Activated CD4-positive, alpha-beta memory T cell treated with anti-CD3 and anti-CD28 coated beads for 36 hours (primary cell): ENCODE measurements at regions not wholly inside any gene's neighbourhood (a gene's known extent, or its start where the extent isn't known, plus 50 kb on each side); places are given as distances from the start of the nearest gene placed in this dataset.

ENCODE experiments used
- CTCF ChIA-PET: fragments of 350-600 bp; sonication (Branson Sonifier 250); formaldehyde crosslinking; loops from one replicate; lab custom pipeline; 2021; ENCODE audit warnings: antibody characterized with exemption, inconsistent platforms; lab: Charles Lee
- POLR2A ChIA-PET: fragments of 350-600 bp; sonication (Branson Sonifier 250); formaldehyde crosslinking; loops from one replicate; lab custom pipeline; 2021; ENCODE audit warnings: antibody characterized with exemption; lab: Charles Lee
- DNase-seq: peaks from one replicate; pipeline ENCODE4 v3.0.0-alpha.2; 2020
- H3K27ac Mint-ChIP-seq: one replicate; pipeline ENCODE4 v1.8.0; 2021; ENCODE audit warnings: mixed read lengths
- H3K27me3 Mint-ChIP-seq: one replicate; pipeline ENCODE4 v1.8.0; 2021; ENCODE audit warnings: mixed read lengths
- H3K36me3 Mint-ChIP-seq: one replicate; pipeline ENCODE4 v1.8.0; 2021; ENCODE audit warnings: mixed read lengths
- H3K4me1 Mint-ChIP-seq: one replicate; pipeline ENCODE4 v1.8.0; 2021; ENCODE audit warnings: low read depth, mixed read lengths
- H3K4me3 Mint-ChIP-seq: one replicate; pipeline ENCODE4 v1.8.0; 2021; ENCODE audit warnings: mild to moderate bottlenecking, mixed read lengths
- H3K9me3 Mint-ChIP-seq: one replicate; pipeline ENCODE4 v1.8.0; 2021; ENCODE audit warnings: mixed read lengths
- intact Hi-C: fragments of 100-400 bp; cut with micrococcal nuclease; formaldehyde crosslinking; loops from one replicate; pipeline ENCODE4 v1.15.1; 2023

DNA sequence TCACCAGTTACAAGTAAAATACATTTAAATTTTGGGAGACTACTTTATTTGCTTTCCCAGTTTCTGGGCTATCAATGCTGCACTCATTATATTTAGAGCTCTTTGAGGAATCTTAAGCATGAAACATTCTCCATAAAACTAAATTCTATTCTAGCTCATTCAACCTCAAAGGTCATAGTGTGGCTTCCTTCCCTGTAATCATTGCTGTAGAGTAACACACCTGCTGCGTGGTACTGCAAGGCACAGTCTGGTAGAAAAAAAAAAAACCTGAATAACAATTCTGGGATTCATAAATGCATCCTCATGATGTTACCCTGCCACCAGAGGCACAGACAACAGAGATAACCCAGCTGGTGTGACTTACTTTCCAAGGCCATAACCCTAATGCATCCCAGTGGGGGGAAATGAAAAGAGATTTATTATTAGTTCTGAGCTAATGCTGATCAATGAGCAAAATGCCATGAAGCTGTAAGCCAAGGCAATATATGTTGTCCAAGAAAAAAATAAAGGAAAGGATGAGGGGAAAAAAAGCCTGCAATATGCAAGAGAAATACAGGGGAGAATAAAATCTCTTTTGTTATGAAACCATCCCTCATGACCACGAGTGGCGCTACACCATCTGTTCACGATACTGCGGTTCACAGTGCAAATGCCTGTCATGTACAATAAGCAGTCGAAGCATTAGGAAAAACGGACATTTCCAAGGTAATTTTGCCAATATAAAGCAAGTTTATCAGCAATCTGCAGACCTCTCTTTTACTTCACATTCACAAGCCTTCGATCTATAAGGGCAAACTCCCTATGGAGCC is 1481.6 kb upstream of the PIK3C3 start:
- Mint-ChIP-seq H3K27ac (no peak overlapping the region), H3K4me1 (no peaks in the 10 kb centered on the region), H3K4me3 (no peak overlapping the region), H3K36me3 (no peaks in the 10 kb centered on the region), H3K27me3 (no peaks in the 10 kb centered on the region), H3K9me3 (peaks cover 21% of the 10 kb centered on the region)
- no peak for DNase-seq
- ChIA-PET POLR2A (no interaction called here), CTCF (no interaction called here)
- intact Hi-C loops: no loop called here

DNA sequence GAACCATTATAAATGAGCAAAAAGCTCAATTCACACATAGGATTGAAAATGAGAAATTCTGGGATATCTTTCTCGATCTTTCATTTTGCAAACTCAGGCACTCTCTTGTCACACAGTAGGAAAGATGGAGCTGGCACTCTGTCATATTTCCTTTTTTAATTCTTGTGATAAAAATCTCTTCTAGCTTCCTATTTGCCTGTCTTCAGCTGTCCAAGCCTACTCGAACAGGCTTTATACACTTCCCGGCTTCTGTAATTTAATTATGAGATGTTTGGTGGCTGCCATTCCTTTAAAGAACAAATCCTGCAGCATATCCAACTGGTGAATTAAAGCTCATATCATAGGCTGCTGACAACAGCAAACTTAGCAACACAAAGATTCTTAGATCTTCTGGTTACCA is 1484.3 kb upstream of the PIK3C3 start:
- no peaks in the 10 kb centered on the region for H3K27me3 Mint-ChIP-seq
- H3K4me3 Mint-ChIP-seq: no peak overlapping the region
- H3K4me1 Mint-ChIP-seq: no peaks in the 10 kb centered on the region
- H3K27ac Mint-ChIP-seq: no peak overlapping the region
- DNase-seq: no peak
- H3K36me3 Mint-ChIP-seq: no peaks in the 10 kb centered on the region
- intact Hi-C loops: no loop called here
- CTCF ChIA-PET: no interaction called here
- H3K9me3 Mint-ChIP-seq: peaks cover 18% of the 10 kb centered on the region
- POLR2A ChIA-PET: no interaction called here

DNA sequence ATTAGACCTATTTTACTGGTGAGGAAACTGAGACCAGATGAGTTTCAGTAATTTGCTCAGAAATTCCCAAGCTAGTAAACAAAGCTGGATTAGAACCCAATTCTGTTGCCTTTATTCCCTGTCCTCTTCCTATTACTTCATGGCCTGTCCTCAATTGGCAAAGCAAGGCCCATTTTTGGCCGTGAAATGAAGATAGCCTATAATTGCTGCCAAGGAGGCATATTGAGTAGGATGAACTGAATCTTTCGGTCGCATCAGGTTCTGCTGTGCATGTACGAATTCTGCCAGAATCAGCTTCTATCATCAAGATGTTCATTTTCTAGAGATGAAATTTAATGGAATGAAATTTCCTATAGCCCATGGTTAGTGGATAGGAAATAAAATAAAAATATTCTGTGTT is 1485.2 kb upstream of the PIK3C3 start:
- Mint-ChIP-seq H3K27me3 (no peaks in the 10 kb centered on the region), H3K9me3 (peaks cover 15% of the 10 kb centered on the region), H3K4me1 (no peaks in the 10 kb centered on the region), H3K27ac (no peak overlapping the region), H3K4me3 (no peak overlapping the region), H3K36me3 (no peaks in the 10 kb centered on the region)
- ChIA-PET POLR2A (interaction anchor here (0.5 kb wide), 1 partner anchor 1467 kb away, joined by 4 read pairs; no protein-coding TSS in a partner anchor), CTCF (no interaction called here)
- intact Hi-C loops: no loop called here
- DNase-seq: no peak

DNA sequence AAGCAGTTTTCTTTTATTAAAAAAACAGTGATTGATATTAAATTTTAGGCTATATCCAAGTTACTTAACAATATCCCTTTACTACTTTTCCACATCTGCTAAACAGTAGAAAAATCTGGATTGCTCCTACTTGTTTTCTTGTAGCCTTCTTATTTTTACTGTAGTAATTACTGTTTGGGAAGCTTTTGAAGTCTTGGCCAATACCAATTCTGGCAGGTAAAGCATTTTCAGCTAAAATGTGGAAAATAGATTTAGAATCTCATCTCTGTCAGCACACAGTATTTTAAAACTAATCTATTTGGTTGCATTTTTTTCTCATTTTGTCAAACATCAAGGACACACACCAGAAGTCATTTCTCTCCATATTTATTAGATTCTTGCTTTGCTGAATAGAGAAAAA is 1485.7 kb upstream of the PIK3C3 start:
- intact Hi-C loops: no loop called here
- H3K27ac Mint-ChIP-seq: no peak overlapping the region
- H3K4me1 Mint-ChIP-seq: no peaks in the 10 kb centered on the region
- DNase-seq: no peak
- ChIA-PET CTCF (no interaction called here), POLR2A (no interaction called here)
- H3K36me3 Mint-ChIP-seq: no peaks in the 10 kb centered on the region
- no peaks in the 10 kb centered on the region for H3K27me3 Mint-ChIP-seq
- H3K9me3 Mint-ChIP-seq: peaks cover 14% of the 10 kb centered on the region
- no peak overlapping the region for H3K4me3 Mint-ChIP-seq

DNA sequence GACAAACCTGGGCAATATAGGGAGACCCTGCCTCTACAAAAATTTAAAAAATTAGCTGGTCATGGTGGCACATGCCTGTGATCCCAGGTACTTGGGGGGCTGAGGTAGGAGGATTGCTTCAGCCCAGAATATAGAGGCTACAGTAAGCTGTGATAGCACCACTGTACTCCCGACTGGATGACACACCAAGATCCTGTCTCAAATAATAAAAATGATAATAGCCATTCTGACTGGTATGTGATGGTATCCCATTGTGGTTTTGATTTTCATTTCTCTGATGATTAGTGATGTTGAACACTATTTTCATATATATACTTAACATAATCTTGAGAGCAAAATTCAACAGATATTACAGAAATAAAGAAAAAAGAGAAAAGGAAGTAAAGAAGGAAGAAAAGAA is 1491.0 kb upstream of the PIK3C3 start:
- no peaks in the 10 kb centered on the region for H3K4me1 Mint-ChIP-seq
- H3K27me3 Mint-ChIP-seq: no peaks in the 10 kb centered on the region
- no peak overlapping the region for H3K27ac Mint-ChIP-seq
- H3K36me3 Mint-ChIP-seq: no peaks in the 10 kb centered on the region
- intact Hi-C loops: no loop called here
- no peak overlapping the region for H3K4me3 Mint-ChIP-seq
- no peak for DNase-seq
- ChIA-PET CTCF (no interaction called here), POLR2A (no interaction called here)
- peaks cover 10% of the 10 kb centered on the region for H3K9me3 Mint-ChIP-seq

DNA sequence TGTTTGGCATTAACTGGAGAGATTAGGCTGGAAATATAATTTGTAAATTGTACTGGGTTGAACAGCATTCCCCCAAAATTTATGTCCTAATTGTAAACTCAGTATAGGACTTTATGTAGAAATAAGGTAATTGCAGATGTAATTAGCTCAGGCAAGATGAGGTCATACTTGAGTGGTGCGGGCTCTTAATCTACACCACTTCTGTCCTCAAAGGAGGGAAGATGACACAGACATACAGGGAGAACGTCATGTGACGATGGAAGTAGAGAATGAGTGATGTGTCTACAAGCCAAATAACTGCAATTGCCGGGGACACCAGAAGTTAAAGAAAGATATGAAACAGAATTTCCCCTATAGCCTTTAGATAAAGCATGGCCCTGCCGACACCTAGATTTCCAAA is 1501.1 kb upstream of the PIK3C3 start:
- ChIA-PET CTCF (no interaction called here), POLR2A (no interaction called here)
- Mint-ChIP-seq H3K9me3 (peaks cover 28% of the 10 kb centered on the region), H3K27ac (no peak overlapping the region), H3K36me3 (no peaks in the 10 kb centered on the region), H3K4me3 (no peak overlapping the region), H3K27me3 (no peaks in the 10 kb centered on the region), H3K4me1 (no peaks in the 10 kb centered on the region)
- intact Hi-C loops: no loop called here
- no peak for DNase-seq

DNA sequence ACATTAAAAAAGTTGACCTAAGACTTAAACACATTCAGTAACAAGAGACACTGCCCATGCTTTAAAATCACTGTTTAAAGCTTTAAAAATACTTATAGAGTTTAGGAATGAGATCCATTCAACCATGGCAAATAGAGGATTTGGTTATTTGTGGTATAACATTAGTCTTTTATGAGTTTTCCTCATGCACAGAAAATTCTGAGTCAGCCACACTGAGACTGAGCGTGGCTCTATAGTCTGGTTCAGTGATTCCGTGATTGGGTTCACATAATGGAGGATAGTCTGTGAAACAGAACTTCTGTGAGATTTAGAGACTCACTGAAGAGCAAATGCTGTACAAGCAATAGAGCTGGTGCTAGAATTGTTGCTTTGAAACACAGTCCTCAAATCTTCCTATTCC is 1502.4 kb upstream of the PIK3C3 start:
- CTCF ChIA-PET: no interaction called here
- Mint-ChIP-seq H3K27ac (no peak overlapping the region), H3K9me3 (peaks cover 24% of the 10 kb centered on the region), H3K36me3 (no peaks in the 10 kb centered on the region), H3K27me3 (no peaks in the 10 kb centered on the region), H3K4me1 (no peaks in the 10 kb centered on the region), H3K4me3 (no peak overlapping the region)
- intact Hi-C loops: no loop called here
- DNase-seq: no peak
- POLR2A ChIA-PET: no interaction called here

DNA sequence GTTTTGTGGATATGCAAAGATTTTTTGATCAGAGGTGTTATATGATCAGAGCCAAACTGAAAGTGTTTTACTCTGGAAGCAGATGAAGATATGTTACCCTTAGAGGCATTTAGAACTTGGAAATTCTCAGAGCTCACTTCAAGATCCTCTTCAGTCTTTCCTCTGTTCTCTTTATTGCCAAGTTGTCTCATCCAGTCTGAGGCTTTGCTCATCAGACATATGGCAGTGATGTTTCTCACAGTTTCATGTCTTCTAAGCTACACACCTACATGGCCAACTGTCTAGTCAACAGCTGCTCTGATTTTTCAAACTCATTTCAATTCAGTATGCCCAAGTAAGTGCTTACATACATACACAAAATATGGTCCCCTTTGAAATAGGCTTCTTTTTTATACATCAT is 1504.3 kb upstream of the PIK3C3 start:
- ChIA-PET POLR2A (no interaction called here), CTCF (no interaction called here)
- Mint-ChIP-seq H3K4me1 (no peaks in the 10 kb centered on the region), H3K4me3 (no peak overlapping the region), H3K9me3 (peaks cover 19% of the 10 kb centered on the region), H3K27me3 (no peaks in the 10 kb centered on the region), H3K27ac (no peak overlapping the region), H3K36me3 (no peaks in the 10 kb centered on the region)
- DNase-seq: no peak
- intact Hi-C loops: no loop called here

DNA sequence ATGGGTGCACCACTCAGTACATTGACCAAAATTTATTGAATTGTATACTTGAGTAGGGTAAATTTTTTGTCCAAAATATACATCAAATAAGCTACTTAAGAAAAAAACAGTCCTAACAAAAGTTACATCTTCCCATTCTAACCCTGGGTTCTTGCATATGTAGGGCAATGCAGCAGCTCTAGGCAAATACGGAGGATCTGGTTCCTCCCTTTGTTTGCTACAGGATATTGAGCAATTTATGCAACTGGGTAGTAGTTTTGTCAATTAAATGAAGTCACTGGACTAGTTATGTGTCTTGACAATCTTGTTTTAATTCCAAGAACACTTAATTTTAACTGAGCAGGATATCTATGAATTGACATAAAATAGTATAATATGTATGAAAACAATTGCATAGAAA is 1507.2 kb upstream of the PIK3C3 start:
- CTCF ChIA-PET: interaction anchor here (0.6 kb wide), 1 partner anchor 18 kb away, joined by 3 read pairs; no protein-coding TSS in a partner anchor

DNA sequence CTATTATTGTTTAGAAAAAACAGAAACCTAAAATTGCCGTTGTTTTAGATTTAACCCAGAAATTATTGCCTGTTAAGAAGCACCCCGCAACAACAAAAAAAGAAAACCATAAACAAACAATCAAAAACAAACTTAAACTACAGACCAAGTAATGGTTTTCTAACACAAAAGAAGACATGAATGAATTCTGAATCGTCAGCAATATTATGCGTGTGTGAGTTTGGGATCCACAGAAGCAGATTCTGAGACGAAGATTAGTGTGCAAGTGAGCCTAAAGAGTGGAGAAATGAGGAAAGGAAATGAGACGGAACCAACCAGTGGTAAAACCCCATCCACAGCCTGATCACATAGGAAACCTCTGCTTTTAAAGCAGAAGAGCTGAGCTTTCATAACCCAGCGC is 1514.9 kb upstream of the PIK3C3 start:
- Mint-ChIP-seq H3K4me3 (no peak overlapping the region), H3K36me3 (no peaks in the 10 kb centered on the region), H3K4me1 (no peaks in the 10 kb centered on the region), H3K27me3 (no peaks in the 10 kb centered on the region), H3K9me3 (peaks cover 15% of the 10 kb centered on the region), H3K27ac (no peak overlapping the region)
- intact Hi-C loops: no loop called here
- POLR2A ChIA-PET: no interaction called here
- no peak for DNase-seq
- CTCF ChIA-PET: no interaction called here

More for the DNA sequence above, 1507.2 kb upstream of the PIK3C3 start:
- Mint-ChIP-seq H3K9me3 (peaks cover 4% of the 10 kb centered on the region), H3K4me3 (no peak overlapping the region), H3K27me3 (no peaks in the 10 kb centered on the region), H3K36me3 (no peaks in the 10 kb centered on the region), H3K27ac (no peak overlapping the region), H3K4me1 (no peaks in the 10 kb centered on the region)
- intact Hi-C loops: no loop called here
- POLR2A ChIA-PET: no interaction called here
- no peak for DNase-seq

DNA sequence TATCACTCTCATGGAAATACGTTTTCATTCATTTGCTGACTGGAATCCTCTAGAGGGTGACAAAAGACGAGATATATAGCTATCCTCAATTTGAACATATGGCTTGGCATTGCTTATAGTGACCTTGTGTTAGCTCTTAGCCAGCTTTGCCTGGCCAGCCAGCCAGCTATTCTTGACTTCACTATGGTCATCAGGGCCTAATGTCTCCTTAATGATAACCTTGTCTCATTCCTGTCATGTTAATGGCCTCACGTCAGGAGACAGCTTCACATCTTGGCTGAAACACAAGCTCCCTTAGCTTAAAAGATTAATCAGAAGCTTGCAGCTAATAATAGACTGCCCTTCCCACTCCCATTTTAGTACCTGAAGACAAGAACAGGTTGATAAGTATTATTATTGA is 1517.5 kb upstream of the PIK3C3 start:
- Mint-ChIP-seq H3K4me3 (no peak overlapping the region), H3K4me1 (no peaks in the 10 kb centered on the region), H3K36me3 (no peaks in the 10 kb centered on the region), H3K27ac (no peak overlapping the region), H3K27me3 (no peaks in the 10 kb centered on the region), H3K9me3 (peaks cover 17% of the 10 kb centered on the region)
- intact Hi-C loops: no loop called here
- CTCF ChIA-PET: no interaction called here
- DNase-seq: no peak
- POLR2A ChIA-PET: interaction anchor here (0.5 kb wide), 1 partner anchor 495 kb away, joined by 3 read pairs; no protein-coding TSS in a partner anchor

DNA sequence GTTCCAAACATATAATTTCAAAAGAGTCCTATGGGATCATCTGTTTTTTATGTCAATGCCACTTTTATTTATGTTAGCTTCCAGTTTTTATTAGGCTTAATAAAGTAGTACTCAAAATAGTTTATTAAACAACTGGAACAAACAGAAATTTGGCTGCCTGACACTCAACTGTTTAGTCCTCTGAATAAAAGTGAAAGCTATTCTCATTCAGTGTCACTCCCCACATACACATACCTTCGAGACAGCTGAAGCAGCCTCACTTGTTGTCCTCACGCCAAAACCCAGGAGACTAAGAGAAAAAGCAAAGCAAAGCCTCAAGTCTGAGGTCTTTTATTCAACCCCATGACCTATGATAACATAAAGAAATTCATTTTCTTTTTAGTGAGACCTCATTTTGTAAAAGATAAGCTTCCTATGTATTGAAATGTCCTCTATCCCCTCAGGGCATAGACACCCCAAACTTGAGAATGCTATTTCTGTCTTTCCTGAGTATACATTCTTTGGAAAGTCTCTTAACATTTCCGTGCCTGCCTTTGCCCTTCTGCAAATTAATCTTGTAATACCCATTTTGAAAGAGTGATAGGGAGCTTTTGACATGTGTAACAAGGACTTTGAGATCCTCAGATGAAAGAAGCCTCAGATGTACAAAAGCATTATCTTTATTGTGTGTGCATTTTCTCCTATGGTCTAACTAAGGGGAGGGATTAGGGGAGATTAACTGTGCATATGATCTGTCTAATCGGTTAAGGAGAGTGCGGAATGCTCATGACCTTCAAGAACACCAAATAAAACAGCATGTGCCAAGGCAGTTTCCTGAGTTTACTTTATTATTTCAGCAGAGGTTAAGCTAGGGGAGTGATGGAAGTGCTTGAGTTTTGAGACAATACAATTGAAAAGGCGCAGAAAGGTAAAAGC is 1523.7 kb upstream of the PIK3C3 start:
- ChIA-PET POLR2A (no interaction called here), CTCF (no interaction called here)
- Mint-ChIP-seq H3K4me3 (no peak overlapping the region), H3K4me1 (no peaks in the 10 kb centered on the region), H3K36me3 (no peaks in the 10 kb centered on the region), H3K27me3 (no peaks in the 10 kb centered on the region), H3K27ac (no peak overlapping the region), H3K9me3 (peaks cover 20% of the 10 kb centered on the region)
- no peak for DNase-seq
- intact Hi-C loops: no loop called here
